ENCODE measurements at regions not wholly inside any gene's neighbourhood (a gene's known extent, or its start where the extent isn't known, plus 50 kb on each side); places are given as distances from the start of the nearest gene placed in this dataset.
"Not testable (repeated sequence)": the region's sequence is repeated elsewhere in the genome, so short reads cannot be mapped to it uniquely, and the experiment has no call there.

- DNase-seq: no peak
These were observed 138.2 kb downstream of the PLCE1 start for GRCh38 chr10:94131885-94132284.

GRCh38 chr10:94133239-94133638 is 139.5 kb downstream of the PLCE1 start:
- no peak for DNase-seq

DNA sequence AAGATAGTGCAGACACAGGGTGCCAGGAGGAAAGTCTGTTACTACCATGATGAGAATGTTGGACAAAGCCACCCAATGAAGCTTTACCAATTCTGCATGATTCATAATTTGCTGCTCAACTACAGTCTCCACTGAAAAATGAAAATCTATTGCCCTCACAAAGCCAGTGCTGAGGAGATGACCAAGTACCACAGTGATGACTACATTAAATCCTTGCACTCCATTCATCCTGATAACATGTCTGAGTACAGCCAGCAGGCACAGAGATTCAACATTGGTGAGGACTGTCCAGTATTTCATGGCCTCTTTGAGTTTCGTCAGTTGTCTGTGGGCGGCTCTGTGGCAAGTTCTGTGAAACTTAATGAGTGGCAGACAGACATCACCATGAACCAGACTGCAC is 144.0 kb downstream of the PLCE1 start:
- no peak for DNase-seq

GRCh38 chr10:94138391-94138790 is 144.7 kb downstream of the PLCE1 start:
- DNase-seq: no peak

GRCh38 chr10:94143261-94143660 is 149.5 kb downstream of the PLCE1 start:
- no peak for DNase-seq

GRCh38 chr10:94146313-94146712 is 152.6 kb downstream of the PLCE1 start:
- DNase-seq: no peak

DNA sequence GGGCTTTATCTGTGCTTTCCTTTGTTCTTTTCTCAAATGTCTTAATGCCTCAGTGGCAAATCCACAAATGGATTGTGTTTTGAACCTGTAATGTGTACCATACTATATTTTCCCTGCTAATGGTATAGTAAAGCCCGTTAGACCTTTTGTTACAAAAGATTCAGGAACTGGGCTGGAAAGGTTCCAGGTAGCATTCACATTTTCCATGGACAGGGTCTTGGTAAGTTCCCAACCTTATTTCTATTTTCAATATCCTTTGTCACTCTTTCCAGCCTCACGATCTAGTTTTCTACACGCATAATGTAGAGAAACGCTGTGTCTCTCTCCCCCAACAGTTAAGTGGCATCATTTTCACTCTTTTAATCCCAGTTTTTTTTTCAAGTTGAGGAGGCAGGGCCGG is 153.0 kb downstream of the PLCE1 start:
- DNase-seq: no peak

GRCh38 chr10:94149702-94150101 is 156.0 kb downstream of the PLCE1 start:
- no peak for DNase-seq

- no peak for DNase-seq
These were observed 156.9 kb downstream of the PLCE1 start for GRCh38 chr10:94150541-94151184.

DNA sequence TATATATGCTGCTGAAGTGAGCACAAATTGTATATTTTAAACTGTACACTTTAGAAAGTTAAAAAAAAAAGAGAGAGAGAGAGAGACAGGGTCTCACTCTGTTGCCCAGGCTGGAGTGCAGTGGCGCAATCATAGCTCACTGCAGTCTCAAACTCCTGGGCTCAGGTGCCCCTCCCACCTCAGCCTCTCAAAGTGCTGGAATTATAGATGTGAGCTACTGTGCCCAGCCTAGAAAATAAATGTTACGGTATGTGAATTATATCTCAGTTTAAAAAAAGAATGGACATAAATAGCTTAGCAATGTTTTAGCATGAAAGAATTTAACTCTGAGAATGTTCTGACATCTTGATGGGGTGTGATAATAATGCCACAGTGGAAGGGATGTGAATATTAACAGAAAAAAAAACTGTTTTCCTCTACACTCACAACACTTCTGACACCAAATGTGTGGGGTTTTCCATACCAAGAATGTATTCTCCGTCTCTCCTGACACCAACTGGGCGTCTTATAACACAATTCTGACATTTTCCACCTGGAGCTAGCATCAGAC is 162.1 kb downstream of the PLCE1 start:
- DNase-seq: no peak

- DNase-seq: no peak
These were observed 162.7 kb downstream of the PLCE1 start for GRCh38 chr10:94156453-94156852.

DNA sequence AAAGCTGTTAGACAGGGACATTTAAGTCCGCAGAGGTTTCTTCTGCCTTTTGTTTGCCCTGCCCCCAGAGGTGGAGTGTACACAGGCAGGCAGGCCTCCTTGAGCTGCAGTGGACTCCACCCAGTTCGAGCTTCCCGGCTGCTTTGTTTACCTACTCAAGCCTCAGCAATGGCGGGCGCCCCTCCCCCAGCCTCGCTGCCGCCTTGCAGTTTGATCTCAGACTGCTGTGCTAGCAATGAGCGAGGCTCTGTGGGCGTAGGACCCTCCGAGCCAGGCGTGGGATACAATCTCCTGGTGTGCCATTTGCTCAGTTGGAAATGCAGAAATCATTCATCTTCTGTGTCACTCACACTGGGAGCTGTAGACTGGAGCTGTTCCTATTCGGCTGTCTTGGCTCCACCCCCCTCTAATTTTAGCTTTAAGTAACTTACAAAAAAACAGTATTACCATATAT is 171.5 kb downstream of the PLCE1 start:
- DNase-seq: not testable (repeated sequence)

DNA sequence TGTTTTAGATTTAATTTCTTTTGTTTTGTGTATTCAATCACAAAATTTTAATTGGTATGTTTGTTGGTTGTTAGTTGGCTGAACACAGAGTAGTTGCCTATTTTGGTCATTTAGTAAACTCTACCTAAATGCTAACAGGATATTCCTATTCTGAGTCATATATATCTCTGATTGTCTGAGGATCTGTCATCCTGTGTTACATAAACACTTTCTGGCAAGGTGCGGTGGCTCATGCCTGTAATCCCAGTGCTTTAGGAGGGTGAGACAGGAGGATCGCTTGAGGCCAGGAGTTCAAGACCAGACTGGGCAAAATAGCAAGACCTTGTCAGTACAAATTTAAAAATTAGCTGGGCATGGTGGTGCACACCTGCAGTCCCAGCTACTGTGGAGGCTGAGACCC is 178.6 kb downstream of the PLCE1 start:
- no peak for DNase-seq

- DNase-seq: no peak
These were observed 179.9 kb downstream of the PLCE1 start for GRCh38 chr10:94173594-94173993.

DNA sequence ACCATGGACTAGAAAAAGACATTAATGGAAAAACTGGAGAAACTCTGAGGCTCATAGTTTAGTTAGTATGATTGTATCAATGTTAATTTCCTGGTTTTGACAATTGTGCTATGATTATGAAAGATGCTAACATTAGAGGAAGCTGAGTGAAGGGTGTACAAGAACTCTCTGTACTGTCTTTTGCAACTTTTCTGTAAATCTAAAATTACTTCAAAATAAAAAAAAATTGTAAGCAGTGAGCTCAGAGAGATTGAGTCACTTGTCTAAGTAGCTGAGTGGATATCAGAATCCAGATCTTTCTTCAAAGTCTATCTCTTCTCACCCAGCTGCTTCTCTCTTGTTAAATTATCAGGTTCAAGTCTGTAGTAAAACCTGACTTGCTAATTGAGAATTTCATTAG is 181.1 kb downstream of the PLCE1 start:
- DNase-seq: no peak

GRCh38 chr10:94178475-94179253 is 184.1 kb downstream of the NOC3L start:
- no peak for DNase-seq

GRCh38 chr10:94180576-94180975 is 182.2 kb downstream of the NOC3L start:
- no peak for DNase-seq

DNA sequence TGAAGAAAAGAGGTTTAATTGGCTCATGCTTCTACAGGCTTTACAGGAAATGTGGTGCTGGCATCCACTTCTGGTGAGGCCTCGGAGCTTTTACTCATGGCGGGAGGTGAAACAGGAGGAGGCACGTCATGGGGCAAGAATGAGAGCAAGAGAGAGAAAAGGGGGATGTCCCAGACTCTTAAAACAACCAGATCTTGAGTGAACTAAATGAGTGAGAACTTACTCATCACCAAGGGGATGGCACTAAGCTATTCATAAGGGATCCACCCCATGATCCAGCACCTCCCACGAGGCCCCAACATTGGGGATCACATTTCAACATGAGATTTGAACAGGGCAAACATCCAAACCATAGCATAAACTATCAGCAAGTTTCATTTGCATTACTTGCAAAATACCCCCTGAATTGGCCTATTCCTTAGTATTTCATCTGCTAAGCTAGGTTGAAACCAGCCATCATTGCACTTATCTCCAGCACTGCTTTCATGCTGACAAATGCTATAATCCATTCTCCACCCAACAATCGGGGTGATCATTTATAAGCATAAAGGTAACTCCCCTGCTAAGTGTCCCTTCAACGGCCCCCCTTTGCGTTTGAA is 179.0 kb downstream of the NOC3L start:
- no peak for DNase-seq

- DNase-seq: no peak
These were observed 176.0 kb downstream of the NOC3L start for GRCh38 chr10:94186722-94187121.

- no peak for DNase-seq
These were observed 170.4 kb downstream of the NOC3L start for GRCh38 chr10:94192333-94192732.

GRCh38 chr10:94192974-94193373 is 169.8 kb downstream of the NOC3L start:
- DNase-seq: no peak

- no peak for DNase-seq
These were observed 169.2 kb downstream of the NOC3L start for GRCh38 chr10:94193466-94193924.

- DNase-seq: no peak
These were observed 168.5 kb downstream of the NOC3L start for GRCh38 chr10:94194256-94194655.

DNA sequence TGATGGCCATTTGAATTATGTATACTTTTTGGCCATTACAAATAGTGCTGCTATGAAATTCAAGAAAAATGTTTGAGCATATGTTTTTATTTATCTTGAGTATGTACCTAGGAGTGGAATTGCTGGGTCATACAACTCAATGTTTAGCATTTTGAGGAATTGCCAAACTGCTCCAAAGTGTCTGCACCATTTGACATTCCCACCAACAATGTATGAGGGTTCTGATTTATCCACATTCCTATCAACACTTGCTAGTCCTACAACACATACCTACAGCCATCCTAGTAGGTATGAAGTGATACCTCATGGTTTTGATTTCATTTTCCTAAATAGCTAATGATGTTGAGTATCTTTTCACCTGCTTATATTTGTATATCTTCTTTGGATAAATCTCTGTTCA is 165.5 kb downstream of the NOC3L start:
- no peak for DNase-seq
